GM18873 (cell line): ENCODE measurements at regions not wholly inside any gene's neighbourhood (a gene's known extent, or its start where the extent isn't known, plus 50 kb on each side); places are given as distances from the start of the nearest gene placed in this dataset.

ENCODE experiments used
- ATAC-seq: cut with Tn5 transposase; IDR thresholded peaks from one replicate; pipeline ENCODE4 v1.9.1; 2021; ENCODE audit warnings: mild to moderate bottlenecking, moderate library complexity, moderate number of reproducible peaks; ENCODE audit not compliant: unreplicated experiment, low FRiP score

DNA sequence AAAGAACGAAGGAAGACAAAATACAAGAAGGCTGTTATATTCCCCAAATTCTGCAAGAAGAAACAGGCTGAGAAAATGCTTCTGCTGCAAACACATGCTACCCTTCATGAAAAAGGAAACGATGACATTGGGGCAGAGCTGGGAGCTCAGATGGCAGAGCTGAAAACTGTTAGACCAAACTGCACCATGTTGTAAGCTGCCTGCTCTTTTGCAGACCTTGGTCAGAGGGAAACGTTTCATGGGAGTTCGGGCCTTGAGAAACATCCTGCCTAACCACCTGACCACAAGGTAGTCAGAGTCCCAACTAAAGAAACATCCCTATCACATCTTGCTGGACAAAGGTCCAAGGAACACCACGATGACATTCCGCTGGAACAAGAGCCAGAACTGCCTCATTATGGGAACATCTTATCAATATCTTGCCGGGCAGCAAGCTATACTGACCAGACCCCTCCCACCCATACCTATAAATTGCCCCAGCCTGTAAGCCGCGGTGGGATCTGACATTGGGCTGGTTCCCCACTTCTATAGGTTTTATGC, 110.7 kb upstream of the CTSC start:
- ATAC-seq: no peak

GRCh38 chr11:88447281-88447680, 109.7 kb upstream of the CTSC start:
- no peak for ATAC-seq

DNA sequence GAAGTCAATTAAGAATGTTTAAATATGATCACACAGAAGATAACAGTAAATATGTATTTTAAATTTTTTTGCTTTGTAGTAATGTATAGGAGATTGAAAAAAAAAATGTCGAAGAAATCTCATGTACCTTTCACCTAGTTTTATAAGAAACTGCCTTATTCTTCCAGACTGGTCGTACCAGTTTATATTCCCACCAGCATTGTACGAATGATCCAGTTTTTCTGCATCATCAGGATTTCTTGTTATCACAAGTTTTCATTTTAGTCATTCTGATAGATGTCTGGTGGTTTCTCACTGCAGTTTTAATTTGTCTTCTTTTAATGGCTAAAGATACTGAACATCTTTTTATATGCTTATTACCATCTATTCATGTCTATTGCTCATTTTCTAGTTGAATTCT, 101.8 kb upstream of the CTSC start:
- ATAC-seq: no peak

GRCh38 chr11:88438721-88439120, 101.2 kb upstream of the CTSC start:
- ATAC-seq: no peak

DNA sequence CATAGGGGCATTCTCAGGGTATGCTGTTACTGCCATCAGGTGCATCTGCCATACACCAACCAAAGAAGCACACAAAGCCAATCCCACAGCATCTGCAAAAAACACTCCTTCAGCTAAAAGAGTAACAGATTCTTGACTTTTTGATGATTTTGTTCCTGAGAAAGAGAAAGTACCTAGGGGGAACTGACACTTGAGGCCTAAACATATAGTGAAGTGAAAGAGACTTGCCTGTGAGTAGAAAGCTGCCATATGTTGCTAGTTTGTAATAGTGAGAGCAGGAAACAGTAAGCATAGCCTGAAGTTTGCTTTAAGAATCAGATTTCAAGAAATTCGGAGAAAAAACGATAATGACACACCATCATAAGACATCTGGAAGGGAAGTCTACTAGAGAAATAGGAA, 97.9 kb upstream of the CTSC start:
- ATAC-seq: peak; percentile 98

DNA sequence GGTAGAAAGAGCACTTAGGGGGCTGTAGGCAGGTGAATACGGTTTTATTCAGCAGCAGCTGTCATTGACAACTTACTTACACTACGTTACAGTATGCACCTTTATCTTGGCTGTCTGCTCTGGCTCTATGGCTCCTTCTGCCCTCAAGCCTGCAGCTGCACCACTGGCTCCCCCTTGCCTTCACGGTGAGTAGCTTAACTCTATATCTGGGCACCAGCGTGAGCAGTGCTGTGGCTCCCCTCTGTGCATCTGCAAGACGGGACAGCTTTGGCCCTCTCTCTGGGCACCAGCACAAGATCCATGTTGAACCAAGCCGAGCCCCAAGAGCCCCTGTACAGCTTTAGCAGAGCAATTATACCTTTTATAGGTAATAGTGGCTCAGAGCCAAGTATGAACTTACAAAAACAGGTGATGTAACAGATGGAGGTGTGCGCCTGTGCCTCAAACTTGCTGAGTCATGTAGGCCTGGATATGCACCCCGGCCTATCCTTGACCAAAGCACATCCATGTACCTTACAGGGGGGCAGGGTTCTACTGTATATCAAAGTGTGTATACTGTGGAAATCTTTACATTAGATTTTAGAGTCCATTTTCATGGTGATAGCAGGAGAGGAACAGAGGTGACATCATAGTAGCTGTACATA, 96.9 kb upstream of the CTSC start:
- ATAC-seq: no peak

GRCh38 chr11:88433536-88434230, 96.1 kb upstream of the CTSC start:
- ATAC-seq: no peak

DNA sequence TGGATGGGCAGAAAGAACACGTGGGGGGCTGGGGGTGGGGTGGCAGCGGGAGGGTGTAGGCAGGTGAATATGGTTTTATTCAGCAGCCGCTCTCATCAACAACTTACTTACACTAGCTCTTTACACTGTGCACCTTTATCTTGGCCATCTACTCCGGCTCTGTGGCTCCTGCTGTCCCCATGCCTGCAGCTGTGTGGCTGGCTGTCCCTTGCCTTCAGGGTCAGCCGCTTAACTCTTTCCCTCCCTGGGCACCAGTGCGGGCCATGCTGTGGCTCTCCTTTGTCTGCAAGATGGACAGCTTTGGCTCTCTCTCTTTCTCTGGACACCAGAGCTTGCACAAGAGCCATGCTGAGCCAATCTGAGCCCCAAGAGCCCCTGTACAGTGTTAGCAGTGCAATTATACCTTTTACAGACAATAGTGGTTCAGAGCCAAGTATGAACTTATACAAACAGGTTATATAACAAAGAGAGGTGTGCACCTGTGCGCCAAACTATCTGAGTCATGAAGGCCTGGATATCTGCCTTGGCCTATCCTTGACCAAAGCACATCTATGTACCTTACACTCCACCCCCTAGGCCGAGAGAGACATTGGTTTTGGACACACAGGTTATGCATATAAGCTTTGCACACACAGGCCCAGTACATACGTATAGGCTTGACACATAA, 94.3 kb upstream of the CTSC start:
- no peak for ATAC-seq

DNA sequence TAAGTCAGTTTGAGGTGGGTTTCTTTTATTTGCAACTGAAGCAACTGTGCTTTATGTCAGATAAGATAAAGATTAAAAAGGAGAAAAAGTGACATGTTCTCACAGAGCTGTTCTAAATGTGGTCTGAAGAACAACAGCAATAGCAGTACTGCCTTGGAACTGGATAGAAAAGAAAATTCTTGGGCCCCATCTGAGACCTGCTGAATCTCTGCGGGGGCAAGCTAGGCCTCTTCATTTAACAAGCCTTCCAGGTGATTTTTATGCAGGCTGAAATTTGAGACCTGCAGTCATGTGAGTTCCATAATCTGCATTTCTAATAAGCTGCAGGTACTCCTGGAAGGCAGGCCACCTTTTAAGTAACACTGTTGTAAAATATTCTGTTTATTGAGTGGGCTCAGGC, 91.4 kb upstream of the CTSC start:
- ATAC-seq: no peak

- no peak for ATAC-seq
Measured at GRCh38 chr11:88427719-88428118, 90.2 kb upstream of the CTSC start.

DNA sequence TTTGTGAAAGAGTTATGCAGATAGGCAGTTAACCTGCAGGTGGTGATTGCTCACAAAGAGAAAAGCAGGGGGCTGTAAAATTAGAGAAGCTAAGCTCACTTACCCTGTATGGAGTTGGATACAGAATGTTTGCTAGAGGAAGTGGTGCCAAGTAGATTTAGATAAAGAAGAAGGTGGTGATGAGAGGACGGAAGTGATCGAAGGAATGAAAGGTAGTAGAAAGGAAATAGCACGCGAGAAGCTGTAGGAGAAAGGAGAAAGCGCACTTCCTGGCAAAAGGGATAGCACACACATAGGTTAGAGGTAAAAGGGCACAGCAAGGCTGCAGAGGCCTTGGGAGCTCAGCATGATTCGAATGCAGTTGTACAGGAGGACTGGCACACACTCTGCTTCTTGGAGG, 87.3 kb upstream of the CTSC start:
- ATAC-seq: no peak

- ATAC-seq: peak; percentile 64
Measured at GRCh38 chr11:88421530-88421929, 84.0 kb upstream of the CTSC start.

DNA sequence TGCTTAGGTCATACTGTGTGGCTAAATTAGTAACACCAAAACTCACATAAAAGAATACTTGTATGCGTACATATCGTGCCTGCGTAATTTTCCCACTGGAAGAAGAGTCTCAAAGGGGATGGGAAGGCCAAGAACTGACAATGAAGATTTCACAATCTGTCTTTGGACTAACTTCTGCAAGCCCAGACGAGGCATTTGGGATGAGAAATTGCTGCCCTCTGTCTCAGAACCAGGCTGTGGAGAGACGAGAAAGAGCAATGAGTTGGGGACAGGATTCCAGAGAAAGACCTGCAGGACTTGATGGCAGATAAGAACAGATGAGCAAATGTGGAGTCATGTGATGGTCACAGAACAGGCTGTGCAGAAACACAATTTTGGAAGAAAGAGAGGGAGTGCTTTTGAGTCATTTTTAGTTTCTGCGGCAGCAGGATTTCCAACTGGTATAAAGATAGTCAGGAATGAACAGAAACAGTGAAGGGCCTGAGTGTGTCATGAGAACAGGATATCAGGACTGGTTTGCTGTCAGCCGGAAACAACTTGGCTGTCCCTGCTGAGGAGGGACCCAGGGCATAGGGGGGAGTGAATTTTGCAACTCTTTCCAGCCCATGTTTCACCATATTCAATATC, 82.7 kb upstream of the CTSC start:
- no peak for ATAC-seq

GRCh38 chr11:88418508-88418907, 81.0 kb upstream of the CTSC start:
- ATAC-seq: no peak

DNA sequence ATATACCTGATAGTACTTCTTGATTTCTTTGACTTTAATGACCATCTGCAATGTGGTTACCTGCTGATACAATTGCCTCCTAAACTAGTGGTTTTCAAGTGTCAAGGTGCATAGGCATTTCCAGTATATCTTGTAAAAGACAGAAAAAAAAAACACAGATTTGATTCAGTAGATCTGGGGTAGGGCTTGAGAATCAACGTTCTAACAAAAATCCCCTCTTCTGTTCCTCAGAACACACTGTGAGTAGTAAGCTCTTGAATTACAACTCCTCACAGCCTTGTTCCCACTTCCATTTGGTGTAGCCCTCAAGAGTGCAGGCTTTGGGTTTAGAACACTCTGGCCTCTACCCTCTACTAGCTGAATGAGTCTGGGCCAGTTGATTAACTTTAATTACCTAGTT, 78.0 kb upstream of the CTSC start:
- no peak for ATAC-seq

GRCh38 chr11:88414981-88415413, 77.5 kb upstream of the CTSC start:
- no peak for ATAC-seq

DNA sequence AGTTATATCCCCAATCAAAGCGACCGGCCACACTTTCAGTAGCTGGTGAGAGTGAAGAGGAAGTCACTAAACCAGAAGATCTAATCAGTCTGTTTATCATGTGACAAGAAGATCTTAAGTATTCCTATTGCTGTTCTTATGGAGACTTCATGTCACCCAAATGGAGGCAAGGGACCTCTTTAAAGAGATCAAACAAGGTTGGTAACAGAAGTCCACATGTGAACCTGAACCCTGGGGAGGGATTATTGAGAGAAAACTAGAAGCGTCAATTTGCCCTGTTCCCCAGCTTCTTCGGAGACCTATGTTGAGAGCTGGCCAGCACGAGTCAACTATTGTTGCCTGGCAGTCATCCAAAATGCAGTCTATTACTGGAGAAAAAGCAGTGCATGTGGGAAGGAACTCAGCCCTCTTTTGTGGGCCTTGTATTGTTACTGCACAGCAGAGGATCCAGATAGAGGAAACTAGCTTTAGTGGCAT, 76.9 kb upstream of the CTSC start:
- ATAC-seq: no peak

DNA sequence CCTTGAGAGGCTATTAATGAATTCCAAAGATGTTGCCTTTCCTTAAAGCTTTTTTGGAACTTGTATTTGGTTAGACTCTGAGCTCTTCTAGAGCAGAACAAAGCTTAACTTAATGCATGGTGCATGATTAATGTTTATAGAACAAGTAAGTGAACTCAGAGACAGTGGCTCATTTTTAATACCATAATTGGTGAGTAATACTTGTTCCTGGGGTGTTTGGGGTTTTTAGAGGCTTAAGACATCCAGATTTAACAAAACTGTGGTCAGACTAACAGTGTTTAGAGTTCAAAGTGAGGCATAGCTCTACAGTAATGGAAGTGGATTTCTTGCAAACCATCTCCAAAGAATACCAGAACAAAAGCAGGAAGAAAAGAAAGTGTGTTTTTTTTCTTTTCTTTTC, 73.7 kb upstream of the CTSC start:
- no peak for ATAC-seq

DNA sequence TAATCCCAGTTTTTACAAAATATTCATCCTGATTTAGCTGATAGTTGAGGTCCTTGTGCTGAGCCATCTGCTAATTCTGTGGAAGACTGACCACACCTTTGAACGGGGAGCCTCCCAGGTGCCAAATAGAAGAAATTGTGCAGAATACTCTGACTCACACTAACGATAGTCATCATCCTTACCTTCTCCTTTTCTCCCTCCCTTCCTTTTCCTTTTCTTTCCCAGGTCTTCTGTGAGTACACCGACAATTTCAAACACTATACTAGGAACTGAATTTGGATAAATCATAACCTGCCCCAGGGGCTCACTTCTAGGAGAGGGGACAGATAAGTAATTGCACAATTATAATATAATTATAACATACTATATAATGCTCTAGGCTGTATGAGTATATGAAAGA, 73.1 kb upstream of the CTSC start:
- ATAC-seq: no peak

- no peak for ATAC-seq
Measured at GRCh38 chr11:88410056-88410455, 72.5 kb upstream of the CTSC start.

GRCh38 chr11:88406876-88407275, 69.3 kb upstream of the CTSC start:
- no peak for ATAC-seq
